ENCODE measurements at regions not wholly inside any gene's neighbourhood (a gene's known extent, or its start where the extent isn't known, plus 50 kb on each side); places are given as distances from the start of the nearest gene placed in this dataset.

- no peak for DNase-seq (ENCODE audit: low read depth, low spot score)
These were observed 69.6 kb upstream of the GGTA1 start for GRCh38 chr9:121569266-121569648.

GRCh38 chr9:121572581-121572980, 72.9 kb upstream of the GGTA1 start:
- no peak for DNase-seq (ENCODE audit: low read depth, low spot score)

- DNase-seq (ENCODE audit: low read depth, low spot score), result no peak
These were observed 74.3 kb upstream of the GGTA1 start for GRCh38 chr9:121573717-121574485.

- no peak for DNase-seq (ENCODE audit: low read depth, low spot score)
These were observed 75.3 kb upstream of the GGTA1 start for GRCh38 chr9:121574774-121575519.

- DNase-seq (ENCODE audit: low read depth, low spot score), result no peak
These were observed 75.0 kb upstream of the DAB2IP start for GRCh38 chr9:121576281-121577075.

- DNase-seq (ENCODE audit: low read depth, low spot score), result no peak
These were observed 74.3 kb upstream of the DAB2IP start for GRCh38 chr9:121577166-121577565.

- DNase-seq (ENCODE audit: low read depth, low spot score), result no peak
These were observed 73.9 kb upstream of the DAB2IP start for GRCh38 chr9:121577572-121577971.

- DNase-seq (ENCODE audit: low read depth, low spot score), result no peak
These were observed 69.4 kb upstream of the DAB2IP start for GRCh38 chr9:121581786-121582600.

- no peak for DNase-seq (ENCODE audit: low read depth, low spot score)
These were observed 68.8 kb upstream of the DAB2IP start for GRCh38 chr9:121582641-121583040.

GRCh38 chr9:121584421-121584820, 67.0 kb upstream of the DAB2IP start:
- no peak for DNase-seq (ENCODE audit: low read depth, low spot score)

- DNase-seq (ENCODE audit: low read depth, low spot score), result no peak
These were observed 63.6 kb upstream of the DAB2IP start for GRCh38 chr9:121587863-121588262.

GRCh38 chr9:121589986-121590385, 61.4 kb upstream of the DAB2IP start:
- no peak for DNase-seq (ENCODE audit: low read depth, low spot score)

GRCh38 chr9:121592265-121592664, 59.2 kb upstream of the DAB2IP start:
- no peak for DNase-seq (ENCODE audit: low read depth, low spot score)

- no peak for DNase-seq (ENCODE audit: low read depth, low spot score)
These were observed 58.4 kb upstream of the DAB2IP start for GRCh38 chr9:121593066-121593465.

- DNase-seq (ENCODE audit: low read depth, low spot score), result no peak
These were observed 54.9 kb upstream of the DAB2IP start for GRCh38 chr9:121596515-121596914.

- DNase-seq (ENCODE audit: low read depth, low spot score), result no peak
These were observed 53.7 kb upstream of the DAB2IP start for GRCh38 chr9:121597698-121598166.

- no peak for DNase-seq (ENCODE audit: low read depth, low spot score)
These were observed 53.1 kb upstream of the DAB2IP start for GRCh38 chr9:121598167-121598964.

- DNase-seq (ENCODE audit: low read depth, low spot score), result no peak
These were observed 52.2 kb upstream of the DAB2IP start for GRCh38 chr9:121598965-121599871.

GRCh38 chr9:121599872-121600585, 51.4 kb upstream of the DAB2IP start:
- DNase-seq (ENCODE audit: low read depth, low spot score), result no peak

Measured in activated naive CD8-positive, alpha-beta T cell treated with anti-CD3 and anti-CD28 coated beads, Interleukin-2, amount 50 U/mL, for 16 hours (primary cell).